Activated CD4-positive, alpha-beta T cell treated with anti-CD3 and anti-CD28 coated beads, Interleukin-2, Interleukin-4, amounts not matched to agents 100 ng/mL and 50 ng/mL, durations not matched to agents 16 hours and 8 hours (primary cell): ENCODE measurements at regions not wholly inside any gene's neighbourhood (a gene's known extent, or its start where the extent isn't known, plus 50 kb on each side); places are given as distances from the start of the nearest gene placed in this dataset.

Experiments
- DNase-seq: peaks from one replicate; pipeline ENCODE4 v3.0.0-alpha.2; 2020; ENCODE audit warnings: low spot score

DNA sequence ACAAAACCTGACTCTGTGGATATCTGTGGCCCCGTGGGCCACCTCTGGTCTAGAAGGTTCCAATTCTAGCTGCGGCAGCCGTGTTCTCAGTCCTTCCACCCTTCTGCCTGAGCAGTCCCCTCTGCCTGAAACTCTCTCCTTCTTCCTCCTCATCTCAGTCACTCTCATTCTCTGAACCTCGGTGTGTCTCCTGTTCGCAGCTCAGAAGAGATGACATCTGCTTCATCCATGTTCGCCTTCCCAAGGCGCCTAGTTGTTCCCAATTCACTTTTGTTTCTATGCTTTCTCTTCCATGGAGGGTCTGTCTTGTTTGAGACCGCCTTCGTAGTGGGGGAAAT lies 95.5 kb downstream of the CEBPB start:
- DNase-seq, result peak; percentile 26

DNA sequence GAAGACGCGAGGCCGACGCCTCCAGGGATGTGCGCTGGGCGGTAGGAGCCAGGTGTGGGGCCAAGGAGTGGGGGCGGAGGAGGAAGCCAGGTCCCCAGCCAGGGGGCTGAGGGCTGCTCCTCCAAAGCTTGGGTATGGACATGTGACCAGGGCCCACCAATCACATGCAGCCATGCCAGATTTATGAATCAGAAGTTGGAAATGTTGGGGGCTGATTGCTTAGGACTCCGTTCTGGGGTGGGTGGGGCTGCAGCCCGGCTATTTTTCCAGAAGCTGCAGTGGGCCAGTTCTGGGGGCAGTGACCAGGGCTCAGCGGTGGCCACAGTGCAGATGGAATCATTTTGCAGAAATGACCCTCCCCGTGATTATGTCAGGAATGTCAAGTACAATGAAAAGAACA lies 96.0 kb downstream of the CEBPB start:
- peak; percentile 65 for DNase-seq

DNA sequence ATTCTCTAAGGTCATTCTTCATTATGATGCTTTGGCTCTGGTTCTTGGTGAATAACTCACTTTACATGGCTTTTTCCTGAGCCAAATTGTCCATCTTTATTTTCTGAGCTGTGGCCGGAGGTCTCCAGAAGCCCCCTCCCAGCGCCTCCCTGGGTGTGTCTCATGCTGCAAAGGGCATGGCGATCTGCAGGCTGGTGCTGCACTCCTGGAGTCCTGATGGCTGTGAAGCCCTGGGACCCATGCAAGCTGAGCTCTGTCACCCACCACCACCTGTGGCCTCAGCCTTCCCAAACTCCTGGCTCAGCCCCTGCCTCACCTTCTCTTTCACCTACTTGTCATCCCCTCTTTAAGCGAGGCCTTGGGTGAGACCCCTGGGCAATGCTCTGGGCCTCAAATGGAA lies 96.9 kb downstream of the CEBPB start:
- no peak for DNase-seq

DNA sequence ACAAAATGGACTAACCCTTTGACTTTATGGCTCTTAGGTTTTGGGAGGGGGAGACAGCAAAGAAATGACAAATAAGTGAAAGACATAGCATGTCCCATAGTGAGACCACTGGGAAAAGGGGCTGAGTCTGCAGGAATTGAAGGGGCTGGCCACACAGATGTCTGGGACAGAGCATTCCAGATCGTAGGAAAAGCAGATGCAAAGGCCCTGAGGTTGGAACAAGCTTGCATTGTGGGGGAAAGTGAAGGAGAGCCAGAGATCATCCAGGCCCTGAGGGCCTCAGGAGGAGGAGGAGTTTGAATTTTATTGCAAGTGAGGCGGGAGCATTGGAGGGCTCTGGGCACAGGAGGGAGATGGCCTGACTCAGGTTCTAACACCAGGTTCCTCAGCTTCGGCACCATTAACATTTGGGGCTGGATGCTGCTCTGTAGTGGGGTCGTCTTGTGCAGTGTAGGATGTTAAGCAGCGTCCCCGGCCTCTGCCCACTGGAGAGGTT lies 97.5 kb downstream of the CEBPB start:
- no peak for DNase-seq

DNA sequence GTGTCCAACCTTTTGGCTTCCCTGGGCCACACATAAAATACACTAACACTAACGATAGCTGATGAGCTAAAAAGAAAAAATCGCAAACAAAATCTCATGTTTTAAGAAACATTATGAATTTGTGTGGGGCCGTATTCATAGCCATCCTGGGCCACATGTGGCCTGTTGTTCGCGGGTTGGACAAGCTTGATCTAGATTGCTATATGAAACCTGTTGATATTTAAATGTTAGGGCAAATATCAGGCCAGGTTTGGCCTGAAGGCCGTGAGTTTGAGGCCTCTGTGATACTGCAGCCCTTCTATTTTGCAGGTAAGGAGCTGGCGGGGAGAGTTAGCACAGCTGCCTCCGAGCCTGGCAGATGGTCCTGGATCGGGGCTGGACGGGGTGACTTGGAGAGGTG lies 99.0 kb downstream of the CEBPB start:
- DNase-seq, result no peak

DNA sequence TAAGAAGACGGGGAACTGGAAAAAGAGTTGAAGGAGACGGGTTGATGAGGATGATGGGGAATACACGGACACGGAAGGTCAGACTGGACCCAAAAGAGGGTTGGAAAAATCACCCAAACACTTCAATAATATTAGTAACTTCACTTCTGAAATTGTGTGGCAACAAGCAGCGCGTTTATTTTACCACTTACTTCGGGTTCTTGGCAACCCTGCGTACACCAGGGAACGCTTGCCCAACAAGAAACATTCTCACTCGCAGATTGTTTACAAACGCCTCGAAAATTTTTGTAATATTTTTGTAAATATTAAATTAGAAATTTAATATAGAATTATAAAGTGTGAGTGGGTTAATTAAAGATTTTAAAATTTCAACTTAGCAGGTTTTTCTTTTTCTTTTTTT lies 99.5 kb downstream of the CEBPB start:
- DNase-seq, result no peak

DNA sequence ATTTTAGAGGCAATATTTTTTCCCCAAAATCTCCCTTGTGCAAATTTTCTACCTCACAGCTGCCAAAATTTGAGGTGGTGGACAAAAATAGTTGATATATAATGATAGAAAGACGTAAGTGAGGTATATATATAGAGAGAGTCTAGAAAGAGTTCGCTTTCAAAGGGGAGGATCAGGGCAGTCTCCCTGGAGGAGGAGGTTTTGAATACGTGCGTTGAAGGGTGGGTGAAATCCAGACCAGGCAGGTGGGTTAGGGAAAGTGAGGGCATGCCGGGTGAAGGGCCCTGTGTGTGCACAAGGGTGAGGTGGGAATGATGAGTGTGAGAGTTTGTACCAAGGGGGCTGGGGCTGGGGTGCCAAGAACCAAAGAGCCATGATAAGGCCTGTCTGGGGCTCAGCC lies 100.2 kb downstream of the CEBPB start:
- DNase-seq, result no peak

DNA sequence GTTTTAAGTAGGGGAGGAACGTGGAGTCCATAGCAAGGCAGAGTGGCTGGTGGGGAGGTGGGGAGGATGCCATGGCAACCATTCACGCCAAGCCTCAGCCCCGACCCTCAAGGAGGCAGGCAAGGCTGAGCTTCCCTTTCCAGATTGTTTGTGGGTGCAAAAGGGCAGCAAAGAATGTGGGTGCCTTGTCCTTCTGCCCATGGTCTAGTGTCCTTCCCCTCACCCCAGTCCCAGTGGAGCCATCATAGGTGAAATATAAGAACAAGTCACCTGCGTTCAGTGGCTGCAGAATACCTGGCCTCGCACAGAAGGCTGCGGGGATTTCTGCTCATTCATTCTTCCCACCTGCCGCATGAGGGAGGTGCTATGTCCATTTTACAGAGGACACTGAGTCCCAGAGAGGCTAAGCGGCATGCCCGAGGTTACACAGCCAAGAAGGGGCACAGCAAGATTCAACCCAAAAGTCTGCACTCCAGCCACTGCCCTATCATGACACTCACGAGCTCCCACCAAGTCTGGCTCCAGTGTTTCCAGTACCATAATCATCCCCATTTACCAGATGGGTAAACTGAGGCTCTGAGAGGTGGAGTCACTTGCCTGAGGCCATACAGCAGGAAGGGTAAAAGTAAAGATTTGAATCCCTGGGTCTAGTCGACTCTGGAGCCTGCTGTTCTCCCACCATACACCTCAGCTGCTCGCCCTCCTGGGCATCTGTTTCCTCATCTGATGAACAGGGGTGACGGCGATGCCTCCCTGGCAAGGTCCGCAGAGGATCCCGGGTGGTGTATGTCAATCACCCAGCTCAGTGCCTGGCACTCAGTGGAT lies 100.8 kb downstream of the CEBPB start:
- no peak for DNase-seq

DNA sequence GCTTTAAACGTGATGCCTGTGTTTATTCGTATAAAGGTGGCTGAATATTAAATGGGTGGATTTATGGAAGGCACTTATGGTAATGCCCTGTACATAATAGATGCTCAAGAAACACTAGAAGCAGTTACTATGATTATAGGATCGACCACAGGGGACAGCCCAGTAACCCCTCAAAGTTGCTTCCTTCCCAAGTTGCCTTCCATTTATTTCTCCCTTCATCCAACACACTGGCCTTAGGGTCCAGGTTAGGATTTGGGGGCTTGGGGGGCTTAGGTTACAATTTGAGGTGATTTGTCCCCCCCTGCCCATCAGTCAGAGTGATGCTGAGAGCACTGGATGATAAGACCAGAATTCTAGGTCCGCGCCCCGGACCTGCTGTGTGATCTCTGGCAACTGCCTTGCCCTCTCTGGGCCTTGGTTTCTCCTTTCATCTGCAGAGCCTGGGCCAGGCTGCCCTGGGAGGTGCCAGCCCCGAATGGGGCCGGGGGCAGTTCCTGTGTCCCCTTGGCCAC lies 101.5 kb downstream of the CEBPB start:
- DNase-seq, result no peak

DNA sequence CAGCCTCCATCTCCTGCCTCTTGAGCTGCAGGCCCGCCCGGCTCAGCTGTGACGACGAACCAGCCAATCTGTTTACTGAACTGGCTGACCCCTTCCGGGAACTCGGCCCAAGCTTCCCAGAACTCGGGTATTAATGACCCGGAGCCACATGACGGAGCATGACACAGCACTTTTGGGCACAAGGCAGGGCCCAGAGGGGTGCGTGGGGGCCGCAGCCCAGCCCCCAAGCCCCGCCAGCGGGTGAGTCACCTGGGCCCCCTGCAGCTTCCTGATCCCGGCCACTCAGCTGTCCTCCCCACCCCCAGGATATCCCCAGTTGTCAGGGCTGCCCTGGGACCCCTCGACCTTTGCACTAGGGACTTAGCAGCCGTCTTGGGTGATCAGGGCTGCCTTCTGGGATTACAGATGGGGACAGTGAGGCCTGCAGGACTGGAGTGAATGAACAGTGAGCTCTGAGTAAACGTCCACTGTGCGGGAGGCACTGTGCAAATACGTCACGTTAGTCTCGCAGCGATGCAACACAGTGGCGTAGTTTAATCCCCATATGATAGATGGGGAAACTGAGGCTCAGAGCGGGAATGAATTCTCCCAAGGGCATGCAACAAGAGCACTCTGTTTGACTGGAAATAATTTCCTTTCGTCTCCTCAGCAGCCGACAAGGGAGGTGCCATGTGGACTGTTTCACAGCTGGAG lies 102.1 kb downstream of the CEBPB start:
- DNase-seq, result peak; percentile 80

DNA sequence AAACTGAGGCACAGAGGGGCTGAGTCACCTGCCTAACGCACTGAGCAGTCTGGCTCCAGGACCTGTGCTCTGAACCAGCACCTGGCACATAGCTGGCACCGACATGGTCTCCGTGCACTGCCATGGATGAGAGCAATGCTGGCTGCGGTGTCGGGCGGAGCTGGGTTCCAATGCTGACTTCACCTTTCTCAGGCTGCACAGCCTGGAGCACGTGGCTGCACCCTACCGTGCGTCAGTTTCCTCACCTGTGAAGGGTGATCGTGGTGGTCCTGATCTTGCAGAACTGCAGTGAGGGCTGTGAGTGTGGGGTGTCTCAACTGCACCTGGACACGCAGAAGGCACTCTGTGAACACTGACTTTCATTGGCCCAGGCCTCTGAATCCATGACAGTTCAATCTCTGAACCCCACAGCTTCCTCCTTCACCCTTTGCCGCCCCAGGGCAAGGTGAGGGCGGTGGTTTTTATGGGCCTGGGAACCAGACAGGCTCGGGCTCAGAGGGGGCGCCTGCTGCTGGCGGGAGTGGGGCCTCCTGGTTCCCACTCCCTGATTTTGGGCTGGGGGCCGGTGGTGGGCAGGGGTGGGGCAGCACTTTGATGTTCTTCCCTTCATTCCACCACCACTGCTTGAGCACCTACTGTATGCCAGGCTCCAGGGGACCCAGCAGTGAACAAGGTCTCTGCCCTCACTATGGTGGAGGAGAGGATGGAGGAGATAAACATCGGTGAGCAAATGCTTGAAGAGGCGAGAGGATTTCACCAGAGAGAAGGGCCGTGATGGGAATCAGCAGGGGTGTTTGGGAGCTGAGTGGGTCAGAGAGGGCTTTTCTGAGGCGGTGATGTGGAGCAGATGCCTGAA lies 102.9 kb downstream of the CEBPB start:
- no peak for DNase-seq

DNA sequence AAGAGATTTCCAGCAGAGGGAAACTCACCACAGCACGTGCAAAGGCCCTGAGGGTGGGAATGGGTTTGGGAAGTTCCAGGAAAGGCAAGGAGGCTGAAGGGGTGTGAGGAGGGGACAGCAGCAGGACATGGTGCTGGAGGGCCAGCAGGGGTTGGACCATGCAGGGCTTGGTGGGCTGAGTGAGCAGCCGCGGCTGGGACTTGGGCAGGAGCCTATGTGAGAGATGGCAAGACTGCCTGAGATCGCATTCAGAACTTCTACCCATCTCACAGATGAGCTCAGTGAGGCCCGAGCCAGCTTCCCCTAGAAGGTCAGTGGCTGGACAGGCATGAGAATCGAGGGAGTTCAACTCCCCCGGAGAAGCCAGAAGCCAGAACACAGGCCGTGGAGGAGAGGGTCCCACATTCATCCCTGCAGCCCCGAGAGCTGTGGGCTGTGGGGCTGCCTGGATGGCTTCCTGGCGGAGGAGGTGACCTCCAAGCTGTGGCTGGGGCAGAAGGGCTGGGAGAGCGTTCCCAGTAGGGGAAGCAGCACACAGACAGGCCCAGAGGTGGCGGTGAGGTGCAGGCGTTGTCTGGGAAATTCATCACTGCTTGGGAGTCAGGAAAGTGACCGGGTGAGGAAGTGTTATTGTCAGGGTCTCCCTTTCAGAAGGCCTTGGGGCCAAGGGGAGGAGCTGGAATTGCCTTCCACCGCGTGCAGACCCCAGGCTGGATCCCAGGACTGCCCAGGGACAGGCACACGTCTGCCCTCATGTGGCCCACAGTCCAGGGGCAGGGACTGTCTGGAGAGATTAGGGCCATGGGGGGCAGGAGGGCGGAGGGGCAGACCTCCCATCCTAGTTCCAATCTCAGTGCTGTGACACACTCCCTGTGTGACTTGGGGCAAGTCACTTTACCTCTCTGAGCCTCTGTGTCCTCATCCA lies 103.8 kb downstream of the CEBPB start:
- DNase-seq, result no peak

DNA sequence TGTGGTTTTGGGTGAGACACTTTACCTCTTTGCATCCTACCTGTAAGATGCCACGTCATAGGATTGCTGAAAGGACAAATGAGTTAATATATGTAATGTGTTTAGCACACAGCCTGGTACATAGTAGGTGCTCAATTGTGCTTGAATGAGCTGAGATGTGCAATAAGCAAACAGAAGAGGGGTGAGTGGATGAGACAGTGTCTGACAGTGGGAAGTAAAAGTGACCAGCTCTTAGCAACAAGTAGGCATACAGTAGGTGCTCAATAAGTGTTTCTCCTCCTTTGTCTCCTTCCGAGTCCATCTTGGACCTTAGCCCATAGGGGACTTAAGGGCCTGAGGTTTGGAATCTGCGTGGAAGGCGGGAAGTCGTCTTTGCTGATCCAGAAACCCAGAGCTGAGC lies 104.7 kb downstream of the CEBPB start:
- no peak for DNase-seq

DNA sequence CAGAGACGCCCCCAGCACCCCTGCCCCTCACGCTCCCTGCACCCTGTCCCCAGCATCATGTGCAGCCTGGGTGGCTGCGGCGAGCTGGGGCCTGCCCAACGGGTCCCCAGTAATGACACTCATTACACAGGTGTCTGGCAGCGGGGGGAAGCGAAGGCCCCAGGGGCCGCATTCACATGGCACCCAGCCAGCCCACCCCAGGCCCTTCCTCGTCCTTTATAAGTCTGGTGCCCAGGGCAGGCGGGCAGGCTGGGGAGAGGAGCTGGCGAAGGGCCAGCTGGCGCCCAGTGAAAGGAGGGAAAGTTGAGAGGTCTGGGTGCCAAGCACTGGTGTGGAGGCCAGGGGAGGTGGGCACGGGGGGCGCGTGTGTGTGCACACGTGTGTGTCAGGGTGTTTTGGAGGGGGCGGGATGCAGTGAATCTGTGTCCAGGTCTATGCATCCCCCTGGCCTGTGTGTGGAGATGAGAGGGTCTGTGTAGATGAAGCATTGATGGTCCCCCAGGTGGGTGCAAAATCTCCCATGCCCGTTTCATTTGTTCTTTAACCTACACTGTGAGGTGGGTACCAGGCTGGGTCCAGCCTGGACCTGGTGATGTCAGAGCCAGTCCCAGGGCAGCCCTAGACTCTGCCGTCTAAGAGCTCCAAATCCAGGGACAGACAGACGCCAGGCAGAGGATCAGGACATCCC lies 105.3 kb downstream of the CEBPB start:
- no peak for DNase-seq

DNA sequence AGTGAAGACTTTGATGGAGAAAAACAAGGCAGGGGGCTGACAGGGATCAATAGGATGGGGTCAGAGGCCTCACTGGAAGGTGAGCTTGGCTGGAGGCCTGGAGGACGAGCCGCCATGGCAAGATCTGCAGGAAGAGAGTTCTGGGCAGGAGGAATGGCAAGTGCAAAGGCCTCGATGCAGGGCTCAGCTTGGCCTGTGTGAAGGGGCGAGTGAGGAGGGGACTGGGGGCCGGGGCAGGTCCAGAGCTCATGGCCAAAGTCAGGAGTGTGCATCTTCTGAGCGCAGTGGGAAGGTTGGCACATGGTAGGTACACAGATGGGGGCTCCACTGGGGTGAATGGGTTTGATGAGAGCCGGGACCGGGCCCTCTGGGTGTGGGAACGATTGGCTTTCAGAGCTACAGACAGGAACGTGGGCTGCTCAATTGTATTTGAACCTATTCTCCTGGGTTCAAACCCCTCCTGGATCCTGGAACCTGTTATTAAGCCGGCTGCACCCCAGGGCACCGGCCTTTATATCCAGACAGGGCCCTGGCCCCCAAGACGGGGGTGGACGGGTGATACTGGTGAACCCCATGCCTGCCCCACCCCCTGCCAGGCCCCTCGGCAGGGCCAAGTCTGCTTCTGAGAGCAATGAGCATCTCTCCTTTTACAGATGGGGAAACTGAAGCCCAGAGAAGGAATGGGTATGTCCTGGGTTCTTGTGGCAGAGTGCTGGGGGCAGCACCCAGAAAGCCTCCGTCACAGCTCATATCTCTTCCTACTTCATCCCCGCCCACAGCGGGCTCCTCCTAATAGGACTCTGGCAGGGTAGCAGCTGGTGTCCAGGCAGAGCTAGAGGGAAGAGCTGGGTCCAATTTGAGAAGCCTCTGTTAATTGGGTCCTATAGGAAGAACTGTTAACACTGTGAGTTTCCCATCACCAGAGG lies 106.1 kb downstream of the CEBPB start:
- DNase-seq, result no peak

DNA sequence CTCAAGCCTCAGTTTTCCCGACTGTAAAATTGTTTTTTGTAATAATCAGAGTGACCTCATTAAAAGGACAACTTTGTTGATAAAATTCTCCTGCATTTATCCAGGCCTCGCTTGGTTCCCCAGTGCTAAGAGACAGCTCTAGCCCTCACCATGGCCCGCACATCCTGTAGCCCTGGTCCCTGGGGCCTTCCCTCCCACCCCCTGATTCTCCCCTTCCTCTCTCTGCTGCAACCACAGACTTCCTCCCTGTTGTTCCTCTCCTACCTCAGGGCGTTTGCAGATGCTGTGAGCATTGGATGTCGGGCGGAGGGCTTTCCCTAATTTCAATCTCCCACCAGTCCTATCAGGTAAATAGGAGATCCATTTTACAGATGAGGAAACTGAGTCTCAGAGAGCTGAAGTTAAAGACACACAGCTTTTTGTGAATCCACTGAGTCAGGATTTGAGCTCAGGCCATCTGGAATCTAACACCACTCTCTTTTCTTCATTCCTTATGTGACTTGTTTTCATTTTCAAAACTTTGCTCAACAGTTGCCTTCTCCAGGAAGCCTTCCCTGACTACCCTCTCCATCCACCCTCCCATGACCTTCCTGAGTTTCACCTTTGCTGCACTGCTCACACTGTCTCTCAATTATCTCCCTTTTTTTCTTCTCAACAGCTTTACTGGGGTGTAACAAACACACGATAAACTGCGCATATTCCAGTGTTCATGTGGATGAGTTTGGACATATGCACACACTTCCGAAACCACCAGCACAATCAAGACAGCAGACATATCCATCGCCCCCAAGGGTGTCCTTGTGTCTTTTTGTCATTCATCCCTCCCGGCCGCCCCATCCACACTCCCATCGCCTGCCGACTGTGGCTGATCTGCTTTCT lies 107.1 kb downstream of the CEBPB start:
- DNase-seq, result peak; percentile 15

DNA sequence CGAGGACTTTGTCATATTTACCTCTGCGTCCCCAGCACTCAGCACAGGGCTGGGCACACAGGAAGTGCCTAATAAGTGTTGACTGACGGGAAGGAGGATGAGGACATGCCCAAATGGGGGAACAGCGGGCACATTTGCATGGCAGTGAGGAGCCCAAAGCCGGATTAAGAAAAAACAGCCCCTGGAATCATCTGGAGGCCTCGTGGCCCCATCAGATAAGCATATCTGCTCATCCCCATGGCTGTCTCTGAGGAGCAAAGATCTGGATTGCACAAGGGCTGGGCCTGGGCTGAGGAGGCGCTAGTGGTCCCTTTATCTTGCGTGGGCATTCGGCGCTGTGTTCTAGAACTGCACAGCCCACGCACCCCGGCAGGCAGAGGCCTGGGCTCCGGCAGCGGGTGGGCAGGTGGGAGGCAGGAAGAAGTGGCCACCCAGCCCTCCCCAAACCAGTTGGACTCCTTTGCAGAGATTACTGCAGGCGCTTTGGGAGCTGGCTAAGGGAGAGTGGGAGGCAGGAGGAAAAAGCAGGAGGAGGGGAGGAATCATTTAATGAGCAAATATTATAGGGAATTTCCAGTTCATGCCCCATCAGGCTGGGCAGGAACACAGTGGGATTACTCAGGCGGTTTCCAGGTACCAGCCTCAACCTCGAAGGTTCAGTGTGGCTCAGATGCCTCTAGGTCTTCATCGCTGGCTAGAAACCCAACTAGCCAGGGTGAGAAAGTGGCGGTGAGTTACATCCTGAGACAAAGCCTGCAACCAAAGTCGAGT lies 108.1 kb downstream of the CEBPB start:
- no peak for DNase-seq

DNA sequence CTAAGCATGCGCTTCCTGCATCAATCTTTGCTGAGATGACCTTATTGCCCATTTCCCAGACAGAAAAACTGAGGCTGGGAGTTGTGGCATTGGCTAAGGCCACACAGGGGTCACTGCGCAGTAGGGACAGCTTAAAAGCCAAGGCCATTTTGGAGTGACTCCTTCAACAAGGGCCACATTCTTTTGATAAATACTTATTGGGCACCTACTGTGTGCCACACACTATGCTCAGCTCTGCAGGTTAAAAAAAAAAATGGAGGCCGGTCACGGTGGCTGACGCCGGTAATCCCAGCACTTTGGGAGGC lies 108.6 kb downstream of the CEBPB start:
- DNase-seq, result no peak
